Testis (tissue), 2 donors: ENCODE measurements at regions not wholly inside any gene's neighbourhood (a gene's known extent, or its start where the extent isn't known, plus 50 kb on each side); places are given as distances from the start of the nearest gene placed in this dataset.

ENCODE experiments used
- DNase-seq: peaks from one replicate; pipeline ENCODE4 v3.0.0-alpha.2; 2019
- H3K27ac ChIP-seq, 2 donors: fragments of 200-600 bp; sonication (generic); one replicate each; pipeline ENCODE4 v1.5.1; 2019
- H3K27me3 ChIP-seq: fragments of 200-600 bp; sonication (generic); one replicate; pipeline ENCODE4 v1.5.1; 2019
- H3K36me3 ChIP-seq: fragments of 200-600 bp; sonication (generic); one replicate; pipeline ENCODE4 v1.5.1; 2017; ENCODE audit warnings: low read depth; ENCODE audit errors: missing control alignments
- H3K4me1 ChIP-seq: fragments of 200-600 bp; sonication (generic); one replicate; pipeline ENCODE4 v1.5.1; 2019
- H3K4me3 ChIP-seq, 2 donors: fragments of 200-600 bp; sonication (generic); one replicate each; pipeline ENCODE4 v1.5.1; 2017 to 2019
- H3K9me3 ChIP-seq: fragments of 200-600 bp; sonication (generic); one replicate; pipeline ENCODE4 v1.5.1; 2017
- CTCF ChIP-seq, 3 experiments: fragments of 450-650 bp in 2 of 3; fragments of 200-600 bp in 1 of 3; sonication (generic) in 1 of 3; IDR thresholded peaks; one replicate each; pipeline ENCODE4 v1.5.1; 2016 to 2019; ENCODE audit warnings: antibody characterized with exemption in 3 of 3, mild to moderate bottlenecking in 2 of 3, moderate library complexity in 1 of 3
- POLR2A ChIP-seq: fragments of 450-650 bp; IDR thresholded peaks from one replicate; pipeline ENCODE4 v1.6.1; 2017; ENCODE audit warnings: antibody characterized with exemption, mild to moderate bottlenecking, moderate library complexity
- WGBS, 2 donors: methylation state at CpG; one replicate each; pipeline ENCODE4 v1.1.5; 2018; 5-methylcytosine and 5-hydroxymethylcytosine counted together
- intact Hi-C: fragments of 100-400 bp; cut with DNase I; formaldehyde crosslinking; loops from one replicate; pipeline ENCODE4 v1.15.1; 2023; ENCODE audit warnings: low total_unique reads

DNA sequence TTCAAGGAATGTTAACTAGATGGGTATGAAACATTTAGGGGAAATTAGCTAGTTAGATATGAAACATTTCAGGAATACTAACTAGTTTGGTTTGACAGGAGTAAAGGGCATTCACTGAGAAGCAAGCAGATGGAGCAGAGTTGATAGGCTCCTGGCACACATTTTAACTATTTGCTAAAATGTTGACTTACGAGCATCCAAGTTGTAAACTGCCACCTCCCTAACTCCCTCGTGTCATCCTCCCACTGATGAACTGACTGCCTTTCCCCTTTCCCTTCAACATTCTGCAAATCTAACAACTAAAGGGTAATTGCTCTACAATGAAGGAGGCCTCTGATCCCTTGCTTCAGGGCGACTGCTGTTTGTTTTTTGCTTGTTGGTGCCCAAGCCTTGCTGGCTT lies 580.4 kb upstream of the FAM98A start:
- Histone ChIP-seq H3K27me3 (no peaks in the 10 kb centered on the region), H3K4me1 (no peaks in the 10 kb centered on the region), H3K4me3 (no peak overlapping the region), H3K27ac (no peak overlapping the region), H3K9me3 (no peaks in the 10 kb centered on the region), H3K36me3 (no peaks in the 10 kb centered on the region)
- no peak for TF ChIP-seq CTCF (IDR thresholded peaks at IDR 0.05)
- TF ChIP-seq POLR2A = no peak
- intact Hi-C loops = no loop called here
- no peak for DNase-seq
- WGBS, 2 donors = 45 to 58% methylated on average over 3 of the region's 3 CpGs

DNA sequence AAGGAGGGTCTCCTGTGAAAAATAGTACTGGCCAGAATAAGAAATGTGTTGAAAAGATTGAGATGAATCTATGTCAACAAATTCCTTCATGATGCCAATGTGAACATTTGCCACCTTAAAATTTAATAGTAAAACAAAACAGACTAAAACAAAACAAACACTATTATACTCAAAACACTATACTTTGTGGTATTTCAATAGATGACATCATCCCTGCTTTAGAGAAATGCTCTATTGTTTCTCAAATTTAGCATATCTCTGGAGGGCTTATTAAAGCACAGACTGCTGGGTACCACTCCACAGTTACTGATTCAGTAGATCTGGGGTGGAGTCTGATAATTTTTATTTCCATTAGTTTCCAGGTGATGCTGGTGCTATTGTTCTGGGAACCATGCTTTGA lies 579.4 kb upstream of the FAM98A start:
- H3K27me3 ChIP-seq = no peaks in the 10 kb centered on the region
- H3K4me1 ChIP-seq = no peaks in the 10 kb centered on the region
- intact Hi-C loops = no loop called here
- no peak overlapping the region for H3K4me3 ChIP-seq
- no peak overlapping the region for H3K27ac ChIP-seq
- TF ChIP-seq CTCF (IDR thresholded peaks at IDR 0.05) = no peak
- no peak for TF ChIP-seq POLR2A
- H3K36me3 ChIP-seq = no peaks in the 10 kb centered on the region
- no peaks in the 10 kb centered on the region for H3K9me3 ChIP-seq
- no peak for DNase-seq

DNA sequence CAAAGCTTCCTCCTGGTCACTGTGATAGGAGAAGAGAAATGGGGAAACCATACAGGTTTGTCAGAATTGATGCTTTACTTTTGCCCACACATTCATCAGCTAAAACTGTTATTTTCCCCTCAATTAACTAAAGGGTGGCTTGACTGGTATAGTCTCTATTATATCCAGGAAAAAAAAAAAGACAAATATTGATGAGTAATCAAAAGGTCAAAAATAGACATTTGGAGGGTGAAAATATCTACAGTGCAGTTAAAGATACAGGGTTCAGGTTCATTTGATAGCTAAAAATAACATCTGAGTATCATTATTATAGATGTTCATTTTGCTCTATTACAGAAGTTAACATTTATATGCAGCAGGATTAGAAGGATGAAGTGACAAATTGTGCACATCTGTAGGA lies 577.6 kb upstream of the FAM98A start:
- Histone ChIP-seq H3K9me3 (no peaks in the 10 kb centered on the region), H3K27ac (no peak overlapping the region), H3K4me1 (no peaks in the 10 kb centered on the region), H3K4me3 (no peak overlapping the region), H3K36me3 (no peaks in the 10 kb centered on the region), H3K27me3 (no peaks in the 10 kb centered on the region)
- no peak for TF ChIP-seq CTCF (IDR thresholded peaks at IDR 0.05)
- TF ChIP-seq POLR2A = no peak
- no peak for DNase-seq
- intact Hi-C loops = no loop called here

DNA sequence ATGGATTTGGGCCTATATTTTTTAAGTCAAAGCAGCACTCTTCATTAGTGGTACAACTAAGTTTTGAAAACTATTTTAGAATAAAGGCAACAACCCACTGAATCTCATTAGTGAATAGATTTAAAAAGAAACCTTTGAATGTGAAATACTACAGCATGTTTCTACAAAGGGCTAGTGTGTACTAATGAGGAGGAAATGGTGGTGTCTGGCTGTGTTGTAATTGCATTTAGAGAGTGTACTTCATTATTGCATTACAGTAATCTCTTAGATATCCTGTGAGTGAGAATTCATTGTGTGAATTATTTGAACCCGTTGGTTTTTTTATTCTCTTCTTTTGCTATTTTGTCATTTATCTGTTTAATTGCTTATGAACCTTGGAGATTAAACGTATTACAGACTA lies 575.4 kb upstream of the FAM98A start:
- Histone ChIP-seq H3K9me3 (no peaks in the 10 kb centered on the region), H3K4me3 (no peak overlapping the region), H3K27ac (no peak overlapping the region), H3K27me3 (no peaks in the 10 kb centered on the region), H3K36me3 (no peaks in the 10 kb centered on the region), H3K4me1 (no peaks in the 10 kb centered on the region)
- WGBS, 2 donors = 40 to 44% methylated on average over 2 of the region's 2 CpGs
- no peak for TF ChIP-seq CTCF (IDR thresholded peaks at IDR 0.05)
- no peak for TF ChIP-seq POLR2A
- intact Hi-C loops = no loop called here
- no peak for DNase-seq

DNA sequence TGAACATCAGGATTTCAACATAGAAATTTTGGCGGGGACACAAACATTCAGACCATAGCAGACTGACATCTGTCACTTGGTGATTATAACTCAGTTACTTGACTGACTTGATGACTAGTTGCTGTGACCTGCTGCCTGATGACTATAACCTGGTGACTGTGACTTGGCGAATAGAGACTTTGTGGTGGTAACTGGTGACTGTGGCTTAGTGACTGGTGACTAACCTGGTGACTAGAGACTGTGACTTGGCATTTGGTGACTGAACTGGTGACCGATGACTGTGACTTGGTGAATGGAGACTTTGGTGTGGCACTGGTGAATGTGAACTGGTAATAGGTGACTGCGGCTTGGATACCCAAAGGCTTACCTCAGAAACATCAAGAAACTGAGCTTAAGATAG lies 563.1 kb upstream of the FAM98A start:
- WGBS, 2 donors = 87 to 96% methylated on average over 4 of the region's 4 CpGs
- Histone ChIP-seq H3K27ac (no peak overlapping the region), H3K27me3 (no peaks in the 10 kb centered on the region), H3K36me3 (no peaks in the 10 kb centered on the region), H3K9me3 (no peaks in the 10 kb centered on the region), H3K4me1 (no peaks in the 10 kb centered on the region), H3K4me3 (no peak overlapping the region)
- TF ChIP-seq CTCF (IDR thresholded peaks at IDR 0.05) (no peak), POLR2A (no peak)
- DNase-seq = no peak
- intact Hi-C loops = no loop called here
